Mucosa of gallbladder (tissue), 1 donor: ENCODE measurements at regions not wholly inside any gene's neighbourhood (a gene's known extent, or its start where the extent isn't known, plus 50 kb on each side); places are given as distances from the start of the nearest gene placed in this dataset.
"Not testable (repeated sequence)": the region's sequence is repeated elsewhere in the genome, so short reads cannot be mapped to it uniquely, and the experiment has no call there.

Experiments
- DNase-seq: peaks from one replicate; pipeline ENCODE4 v3.0.0-alpha.2; 2020; ENCODE audit warnings: low spot score
- donor health status: DM: no; HTN: no; CAD: no.

- no peak for DNase-seq
Measured at GRCh38 chr5:131005963-131006684, 158.9 kb downstream of the HINT1 start.

GRCh38 chr5:131001507-131001906 lies 163.5 kb downstream of the HINT1 start:
- DNase-seq, result no peak

GRCh38 chr5:131000289-131000688 lies 164.8 kb downstream of the HINT1 start:
- DNase-seq, result no peak

GRCh38 chr5:130996720-130997119 lies 168.3 kb downstream of the HINT1 start:
- not testable (repeated sequence) for DNase-seq

GRCh38 chr5:130995851-130996250 lies 169.2 kb downstream of the HINT1 start:
- DNase-seq, result no peak

GRCh38 chr5:130995254-130995515 lies 169.9 kb downstream of the HINT1 start:
- DNase-seq, result no peak

GRCh38 chr5:130994496-130995253 lies 170.4 kb downstream of the HINT1 start:
- no peak for DNase-seq

- no peak for DNase-seq
Measured at GRCh38 chr5:130992621-130993020, 172.4 kb downstream of the HINT1 start.

- no peak for DNase-seq
Measured at GRCh38 chr5:130992095-130992494, 173.0 kb downstream of the HINT1 start.

GRCh38 chr5:130985776-130986175 lies 179.3 kb downstream of the HINT1 start:
- no peak for DNase-seq

GRCh38 chr5:130981663-130982062 lies 183.4 kb downstream of the HINT1 start:
- DNase-seq, result no peak

- no peak for DNase-seq
Measured at GRCh38 chr5:130978475-130978874, 186.6 kb downstream of the HINT1 start.

GRCh38 chr5:130976493-130976892 lies 188.6 kb downstream of the HINT1 start:
- no peak for DNase-seq

GRCh38 chr5:130975847-130976246 lies 189.2 kb downstream of the HINT1 start:
- DNase-seq, result no peak

- DNase-seq, result no peak
Measured at GRCh38 chr5:130975299-130975698, 189.8 kb downstream of the HINT1 start.

- DNase-seq, result no peak
Measured at GRCh38 chr5:130974021-130974683, 190.9 kb downstream of the HINT1 start.

- DNase-seq, result no peak
Measured at GRCh38 chr5:130966990-130967525, 198.0 kb downstream of the HINT1 start.

- no peak for DNase-seq
Measured at GRCh38 chr5:130965920-130966319, 199.1 kb downstream of the HINT1 start.

GRCh38 chr5:130965360-130965759 lies 199.7 kb downstream of the HINT1 start:
- DNase-seq, result no peak

- DNase-seq, result no peak
Measured at GRCh38 chr5:130964231-130965202, 200.5 kb downstream of the HINT1 start.

GRCh38 chr5:130963798-130964197 lies 201.3 kb downstream of the HINT1 start:
- DNase-seq, result no peak

GRCh38 chr5:130957151-130957550 lies 207.9 kb downstream of the HINT1 start:
- no peak for DNase-seq
